Mesenchymal stem cell (in vitro differentiated cells and primary cell): ENCODE measurements at regions not wholly inside any gene's neighbourhood (a gene's known extent, or its start where the extent isn't known, plus 50 kb on each side); places are given as distances from the start of the nearest gene placed in this dataset.

Source experiments
- DNase-seq: peaks from one replicate; pipeline ENCODE4 v3.0.0-alpha.2; 2013
- H2AFZ ChIP-seq: one replicate; pipeline ENCODE4 v1.6.1; 2013; ENCODE audit warnings: low read depth, mild to moderate bottlenecking, control low read depth, inconsistent platforms, low read length, moderate library complexity
- H2AK5ac ChIP-seq: 2 replicates; pipeline ENCODE4 v1.6.1; 2013; ENCODE audit warnings: low read length, moderate library complexity, mild to moderate bottlenecking, inconsistent platforms; ENCODE audit not compliant: severe bottlenecking
- H2BK120ac ChIP-seq: one replicate; pipeline ENCODE4 v1.6.1; 2013; ENCODE audit warnings: low read depth, mild to moderate bottlenecking, inconsistent platforms, low read length, moderate library complexity
- H2BK12ac ChIP-seq, 2 experiments: one replicate each; pipeline ENCODE4 v1.6.1; 2013; ENCODE audit warnings: inconsistent platforms in 2 of 2, low read length in 2 of 2, mild to moderate bottlenecking in 2 of 2, moderate library complexity in 2 of 2, control low read depth in 1 of 2
- H2BK15ac ChIP-seq: one replicate; pipeline ENCODE4 v1.6.1; 2013; ENCODE audit warnings: mild to moderate bottlenecking, low read depth, inconsistent platforms; ENCODE audit not compliant: poor library complexity, severe bottlenecking
- H2BK5ac ChIP-seq: 2 replicates; pipeline ENCODE4 v1.6.1; 2013; ENCODE audit warnings: low read depth, mild to moderate bottlenecking, low read length, control low read depth, inconsistent platforms; ENCODE audit not compliant: poor library complexity, severe bottlenecking
- H3K14ac ChIP-seq, 2 experiments: one replicate each; pipeline ENCODE4 v1.6.1; 2013; ENCODE audit warnings: inconsistent platforms in 2 of 2, low read length in 2 of 2, control low read depth in 1 of 2, mild to moderate bottlenecking in 1 of 2, moderate library complexity in 1 of 2
- H3K18ac ChIP-seq, 2 experiments: one replicate each; pipeline ENCODE4 v1.6.1; 2013; ENCODE audit warnings: inconsistent platforms in 2 of 2, low read length in 2 of 2, control low read depth in 1 of 2, low read depth in 1 of 2, mild to moderate bottlenecking in 1 of 2
- H3K23ac ChIP-seq, 2 experiments: one replicate each; pipeline ENCODE4 v1.6.1; 2013; ENCODE audit warnings: inconsistent platforms in 2 of 2, low read length in 2 of 2, mild to moderate bottlenecking in 2 of 2, moderate library complexity in 2 of 2, control low read depth in 1 of 2
- H3K27ac ChIP-seq: 2 replicates; pipeline ENCODE4 v1.5.1; 2013; ENCODE audit warnings: mild to moderate bottlenecking, moderate library complexity, low read length, control low read depth, inconsistent platforms; ENCODE audit not compliant: poor library complexity, severe bottlenecking
- H3K27me3 ChIP-seq, 2 experiments: 2 replicates each; pipeline versions ENCODE4 v1.6.1 to v1.7.0; 2013; ENCODE audit warnings: low read length in 2 of 2, mild to moderate bottlenecking in 2 of 2, moderate library complexity in 2 of 2, control low read depth in 1 of 2, inconsistent platforms in 1 of 2; ENCODE audit not compliant: control insufficient read depth in 1 of 2, insufficient read depth in 1 of 2
- H3K36me3 ChIP-seq, 2 experiments: 2 replicates each; pipeline versions ENCODE4 v1.6.1 to v1.7.0; 2013; ENCODE audit warnings: low read length in 2 of 2, control low read depth in 1 of 2, inconsistent platforms in 1 of 2, low read depth in 1 of 2, mild to moderate bottlenecking in 1 of 2; ENCODE audit not compliant: insufficient read depth in 2 of 2, control insufficient read depth in 1 of 2
- H3K4ac ChIP-seq, 2 experiments: one replicate each; pipeline ENCODE4 v1.6.1; 2013; ENCODE audit warnings: inconsistent platforms in 2 of 2, low read length in 2 of 2, mild to moderate bottlenecking in 2 of 2, moderate library complexity in 2 of 2, control low read depth in 1 of 2, low read depth in 1 of 2
- H3K4me1 ChIP-seq: 2 replicates; pipeline ENCODE4 v1.6.1; 2013; ENCODE audit warnings: low read depth, low read length, control low read depth; ENCODE audit not compliant: control insufficient read depth, insufficient read depth
- H3K4me2 ChIP-seq: 2 replicates; pipeline ENCODE4 v1.6.1; 2013; ENCODE audit warnings: low read length, mild to moderate bottlenecking, inconsistent platforms; ENCODE audit not compliant: poor library complexity, severe bottlenecking
- H3K4me3 ChIP-seq, 2 experiments: 2 replicates each; pipeline versions ENCODE4 v1.5.1 to v1.7.0; 2013; ENCODE audit warnings: low read length in 2 of 2, mild to moderate bottlenecking in 2 of 2, control low read depth in 1 of 2, low read depth in 1 of 2; ENCODE audit not compliant: insufficient read depth in 1 of 2
- H3K79me1 ChIP-seq: replicated peaks from 2 replicates; pipeline ENCODE4 v1.6.1; 2013; ENCODE audit warnings: mild to moderate bottlenecking, control low read depth, low read length, inconsistent platforms; ENCODE audit not compliant: poor library complexity, severe bottlenecking
- H3K9ac ChIP-seq: 2 replicates; pipeline ENCODE4 v1.7.0; 2013; ENCODE audit warnings: mild to moderate bottlenecking, low read length, moderate library complexity
- H3K9me3 ChIP-seq: 2 replicates; pipeline ENCODE4 v1.7.0; 2013; ENCODE audit warnings: mild to moderate bottlenecking, low read length; ENCODE audit not compliant: control insufficient read depth
- H4K8ac ChIP-seq: one replicate; pipeline ENCODE4 v1.6.1; 2013; ENCODE audit warnings: inconsistent platforms, mild to moderate bottlenecking, low read length, moderate library complexity
- H4K91ac ChIP-seq: one replicate; pipeline ENCODE4 v1.6.1; 2013; ENCODE audit warnings: mild to moderate bottlenecking, low read length, inconsistent platforms
- WGBS: methylation state at CpG from one replicate; pipeline ENCODE4 v1.1.7; 2013; ENCODE audit warnings: mixed read lengths; 5-methylcytosine and 5-hydroxymethylcytosine counted together

DNA sequence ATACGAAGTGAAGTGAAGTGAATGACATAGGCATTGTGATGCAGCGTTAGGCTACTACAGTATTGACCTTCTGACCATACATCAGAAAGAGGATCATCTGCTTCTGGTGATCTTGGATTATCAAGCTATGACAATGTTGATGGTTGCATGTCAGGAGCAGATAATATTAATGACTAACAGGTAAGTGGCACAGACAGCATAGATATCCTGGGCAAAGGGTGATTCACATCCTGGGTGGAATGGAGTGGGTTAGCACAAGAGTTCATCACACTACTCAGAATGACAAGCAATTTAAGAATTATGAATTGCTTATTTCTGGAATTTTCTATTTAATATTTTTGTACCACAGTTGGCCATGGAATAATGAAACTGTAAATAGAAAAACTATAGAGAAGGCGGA, 397.9 kb upstream of the ATP2B1 start:
- Histone ChIP-seq H2BK15ac (no peak overlapping the region), H3K27ac (no peak overlapping the region), H3K9me3 (no peaks in the 10 kb centered on the region), H3K27me3 (no peaks in the 10 kb centered on the region), H2BK120ac (no peak overlapping the region), H3K79me1 (no peaks in the 10 kb centered on the region), H4K91ac (no peak overlapping the region), H3K23ac (no peak overlapping the region), H4K8ac (no peak overlapping the region), H3K4ac (no peak overlapping the region), H3K36me3 (no peaks in the 10 kb centered on the region), H3K9ac (no peak overlapping the region), H3K14ac (no peak overlapping the region), H2AK5ac (no peak overlapping the region), H2BK12ac (no peak overlapping the region), H3K18ac (no peak overlapping the region), H2BK5ac (no peak overlapping the region), H2AFZ (no peak overlapping the region), H3K4me3 (no peak overlapping the region), H3K4me2 (no peak overlapping the region), H3K4me1 (no peaks in the 10 kb centered on the region)
- DNase-seq, result no peak
- 100% methylated on average over 2 of the region's 3 CpGs for WGBS

DNA sequence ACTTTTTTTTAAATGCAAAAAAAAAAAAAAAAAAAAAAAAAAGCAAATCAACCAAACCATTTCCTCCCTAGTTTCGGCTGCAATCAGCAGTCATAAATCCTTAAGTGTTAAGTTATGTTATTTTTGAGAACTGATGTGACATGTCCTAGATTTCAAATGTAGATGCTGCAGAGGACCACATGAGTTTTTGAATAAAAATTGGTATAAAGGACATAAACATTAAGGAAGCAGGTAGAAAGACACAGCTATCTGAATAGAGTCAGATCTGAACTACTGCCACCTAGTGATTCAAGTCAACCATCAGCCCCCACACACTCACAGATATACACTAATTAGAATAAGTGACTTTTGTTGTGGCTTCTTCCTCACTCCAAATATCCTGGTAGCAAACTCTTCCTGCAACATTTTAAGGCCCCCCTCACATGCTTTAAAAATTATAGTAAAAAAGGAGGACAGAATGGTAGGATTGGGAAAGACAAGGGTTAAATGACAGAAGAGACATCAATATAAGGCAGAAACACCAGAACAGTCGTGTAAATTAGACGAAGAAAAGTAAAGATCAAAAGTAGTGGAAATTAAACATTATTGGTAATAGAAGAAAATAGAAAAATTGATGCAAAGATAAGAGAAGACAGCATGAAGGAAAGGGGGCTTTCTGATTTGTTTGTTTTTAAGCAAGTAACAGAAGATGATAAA, 394.5 kb upstream of the ATP2B1 start:
- no peak overlapping the region for H2BK12ac ChIP-seq
- H3K27me3 ChIP-seq, result no peaks in the 10 kb centered on the region
- no peak overlapping the region for H3K23ac ChIP-seq
- H3K4me3 ChIP-seq, result no peak overlapping the region
- H4K91ac ChIP-seq, result no peak overlapping the region
- H2AK5ac ChIP-seq, result no peak overlapping the region
- no peak overlapping the region for H3K18ac ChIP-seq
- H3K9me3 ChIP-seq, result no peaks in the 10 kb centered on the region
- H3K79me1 ChIP-seq, result no peaks in the 10 kb centered on the region
- H3K4me2 ChIP-seq, result no peak overlapping the region
- no peak overlapping the region for H3K14ac ChIP-seq
- H2BK120ac ChIP-seq, result no peak overlapping the region
- no peak overlapping the region for H2AFZ ChIP-seq
- H2BK5ac ChIP-seq, result no peak overlapping the region
- H2BK15ac ChIP-seq, result no peak overlapping the region
- 89% methylated on average over 3 of the region's 3 CpGs for WGBS
- no peaks in the 10 kb centered on the region for H3K4me1 ChIP-seq
- no peak overlapping the region for H3K4ac ChIP-seq
- H3K36me3 ChIP-seq, result no peaks in the 10 kb centered on the region
- no peak overlapping the region for H3K9ac ChIP-seq
- H4K8ac ChIP-seq, result no peak overlapping the region
- peak; percentile 59 for DNase-seq
- H3K27ac ChIP-seq, result no peak overlapping the region

DNA sequence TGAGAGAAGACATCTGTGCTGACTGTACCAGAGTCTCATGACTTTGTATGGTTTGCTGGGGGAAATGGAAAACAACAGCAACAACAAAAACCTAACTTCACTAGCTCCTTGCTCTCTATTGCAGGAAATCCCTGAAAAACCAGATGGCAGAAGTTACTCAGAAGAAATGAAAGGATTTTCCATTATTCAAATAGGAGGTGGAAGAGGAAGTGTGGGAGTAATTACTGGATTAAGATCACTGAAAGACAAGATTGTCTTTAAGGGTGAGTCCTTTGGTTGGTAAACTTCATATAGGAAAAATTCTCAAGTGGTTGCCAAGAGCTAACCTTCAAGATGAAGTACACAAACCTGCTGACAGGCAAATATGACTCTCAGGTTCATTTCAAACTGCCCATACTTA, 391.9 kb upstream of the ATP2B1 start:
- Histone ChIP-seq H4K91ac (no peak overlapping the region), H2AFZ (no peak overlapping the region), H3K4me1 (no peaks in the 10 kb centered on the region), H2BK5ac (no peak overlapping the region), H3K4me3 (no peak overlapping the region), H3K36me3 (no peaks in the 10 kb centered on the region), H3K18ac (no peak overlapping the region), H3K4me2 (no peak overlapping the region), H2BK15ac (no peak overlapping the region), H3K27ac (no peak overlapping the region), H3K9me3 (no peaks in the 10 kb centered on the region), H3K4ac (no peak overlapping the region), H2BK120ac (no peak overlapping the region), H3K23ac (no peak overlapping the region), H3K27me3 (no peaks in the 10 kb centered on the region), H3K14ac (no peak overlapping the region), H3K79me1 (no peaks in the 10 kb centered on the region), H2AK5ac (no peak overlapping the region), H2BK12ac (no peak overlapping the region), H4K8ac (no peak overlapping the region), H3K9ac (no peak overlapping the region)
- DNase-seq, result no peak

DNA sequence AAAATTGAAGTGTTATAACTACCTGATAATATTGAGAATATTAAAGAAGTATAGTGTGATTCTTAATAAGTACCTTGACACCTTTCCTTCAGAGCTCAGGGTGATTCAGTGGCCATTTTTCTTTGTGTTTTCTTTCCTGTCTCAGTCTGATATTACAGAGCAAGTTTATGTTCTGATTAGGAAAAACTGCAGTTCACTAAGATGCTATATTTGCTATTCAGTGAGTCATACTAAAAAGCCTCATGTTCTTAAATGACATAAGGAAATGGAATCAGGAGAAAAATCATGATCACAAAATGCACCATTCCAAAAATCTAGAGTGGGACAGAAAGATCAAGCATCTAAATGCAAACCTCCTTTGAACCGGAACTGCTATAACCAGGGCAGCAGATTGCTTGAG, 390.6 kb upstream of the ATP2B1 start:
- peak overlapping the region in 1 of 2 experiments; percentile 11 for H3K4me3 ChIP-seq
- H3K9ac ChIP-seq, result peak overlapping the region; percentile 30
- H3K4me1 ChIP-seq, result no peaks in the 10 kb centered on the region
- H3K27ac ChIP-seq, result no peak overlapping the region
- no peak overlapping the region for H3K23ac ChIP-seq
- H3K14ac ChIP-seq, result no peak overlapping the region
- no peaks in the 10 kb centered on the region for H3K79me1 ChIP-seq
- WGBS, result 100% methylated on average over 1 of the region's 1 CpG
- H3K4me2 ChIP-seq, result no peak overlapping the region
- H3K9me3 ChIP-seq, result no peaks in the 10 kb centered on the region
- H3K4ac ChIP-seq, result no peak overlapping the region
- no peak overlapping the region for H3K18ac ChIP-seq
- H2BK5ac ChIP-seq, result no peak overlapping the region
- H2AK5ac ChIP-seq, result no peak overlapping the region
- H2AFZ ChIP-seq, result no peak overlapping the region
- no peak for DNase-seq
- no peak overlapping the region for H4K91ac ChIP-seq
- H2BK12ac ChIP-seq, result no peak overlapping the region
- no peak overlapping the region for H4K8ac ChIP-seq
- no peaks in the 10 kb centered on the region for H3K27me3 ChIP-seq
- no peak overlapping the region for H2BK120ac ChIP-seq
- no peak overlapping the region for H2BK15ac ChIP-seq
- H3K36me3 ChIP-seq, result no peaks in the 10 kb centered on the region
